Neural progenitor cell (in vitro differentiated cells): ENCODE measurements at regions not wholly inside any gene's neighbourhood (a gene's known extent, or its start where the extent isn't known, plus 50 kb on each side); places are given as distances from the start of the nearest gene placed in this dataset.

Experiments used
- DNase-seq: peaks from one replicate; pipeline ENCODE4 v3.0.0-alpha.2; 2016; ENCODE audit warnings: low spot score
- H2AFZ ChIP-seq: fragments of 200-600 bp; sonication (generic); replicated peaks from 2 replicates; pipeline ENCODE4 v1.6.1; 2016; ENCODE audit warnings: antibody characterized with exemption
- H3F3A ChIP-seq: fragments of 200-600 bp; sonication (generic); 2 replicates; pipeline ENCODE4 v1.6.1; 2016; ENCODE audit warnings: antibody characterized with exemption, low read depth
- H3K27ac ChIP-seq: fragments of 200-600 bp; sonication (generic); 2 replicates; pipeline ENCODE4 v1.5.1; 2016; ENCODE audit warnings: mild to moderate bottlenecking
- H3K27me3 ChIP-seq: fragments of 200-600 bp; sonication (generic); 2 replicates; pipeline ENCODE4 v1.6.1; 2016; ENCODE audit warnings: mild to moderate bottlenecking, moderate library complexity
- H3K36me3 ChIP-seq: fragments of 200-600 bp; sonication (generic); 2 replicates; pipeline ENCODE4 v1.5.1; 2016
- H3K4me1 ChIP-seq: fragments of 200-600 bp; sonication (generic); 2 replicates; pipeline ENCODE4 v1.6.1; 2016; ENCODE audit warnings: mixed run types
- H3K4me2 ChIP-seq: fragments of 200-600 bp; sonication (generic); 2 replicates; pipeline ENCODE4 v1.6.1; 2016
- H3K4me3 ChIP-seq: fragments of 200-600 bp; sonication (generic); 2 replicates; pipeline ENCODE4 v1.5.1; 2016
- H3K79me2 ChIP-seq: fragments of 200-600 bp; sonication (generic); 2 replicates; pipeline ENCODE4 v1.6.1; 2016; ENCODE audit warnings: low read depth
- H3K9ac ChIP-seq: fragments of 200-600 bp; sonication (generic); 2 replicates; pipeline ENCODE4 v1.6.1; 2016
- H3K9me3 ChIP-seq: fragments of 200-600 bp; sonication (generic); 2 replicates; pipeline ENCODE4 v1.5.1; 2016; ENCODE audit warnings: low read depth
- H4K20me1 ChIP-seq: fragments of 200-600 bp; sonication (generic); 2 replicates; pipeline ENCODE4 v1.6.1; 2016; ENCODE audit warnings: low read depth
- H3K27ac Mint-ChIP-seq: 3 replicates; pipeline ENCODE4 v1.8.0; 2021; ENCODE audit warnings: mixed read lengths
- H3K27me3 Mint-ChIP-seq: 2 replicates; pipeline ENCODE4 v1.8.0; 2022; ENCODE audit warnings: low read depth, mild to moderate bottlenecking, inconsistent platforms, moderate library complexity, mixed read lengths; ENCODE audit not compliant: insufficient read depth
- H3K36me3 Mint-ChIP-seq: 3 replicates; pipeline ENCODE4 v1.8.0; 2021; ENCODE audit warnings: mixed read lengths
- H3K4me1 Mint-ChIP-seq: 3 replicates; pipeline ENCODE4 v1.8.0; 2021; ENCODE audit warnings: mixed read lengths
- H3K4me3 Mint-ChIP-seq: 3 replicates; pipeline ENCODE4 v1.8.0; 2021; ENCODE audit warnings: mild to moderate bottlenecking, moderate library complexity, mixed read lengths
- H3K9me3 Mint-ChIP-seq: 3 replicates; pipeline ENCODE4 v1.8.0; 2020; ENCODE audit warnings: mixed read lengths
- EZH2 ChIP-seq: fragments of 200-600 bp; sonication (generic); IDR thresholded peaks from 2 replicates; pipeline ENCODE4 v1.6.1; 2017; ENCODE audit warnings: antibody characterized with exemption, mild to moderate bottlenecking, moderate library complexity
- EZH2phosphoT487 ChIP-seq: fragments of 200-600 bp; sonication (generic); IDR thresholded peaks from 2 replicates; pipeline ENCODE4 v1.6.1; 2017; ENCODE audit warnings: antibody characterized with exemption
- TF ChIP-seq, protein P1 (sequence below): fragments of 200-600 bp; sonication (generic); IDR thresholded peaks from 2 replicates; pipeline ENCODE4 v1.5.1; 2017; ENCODE audit warnings: antibody characterized with exemption, mild to moderate bottlenecking

DNA sequence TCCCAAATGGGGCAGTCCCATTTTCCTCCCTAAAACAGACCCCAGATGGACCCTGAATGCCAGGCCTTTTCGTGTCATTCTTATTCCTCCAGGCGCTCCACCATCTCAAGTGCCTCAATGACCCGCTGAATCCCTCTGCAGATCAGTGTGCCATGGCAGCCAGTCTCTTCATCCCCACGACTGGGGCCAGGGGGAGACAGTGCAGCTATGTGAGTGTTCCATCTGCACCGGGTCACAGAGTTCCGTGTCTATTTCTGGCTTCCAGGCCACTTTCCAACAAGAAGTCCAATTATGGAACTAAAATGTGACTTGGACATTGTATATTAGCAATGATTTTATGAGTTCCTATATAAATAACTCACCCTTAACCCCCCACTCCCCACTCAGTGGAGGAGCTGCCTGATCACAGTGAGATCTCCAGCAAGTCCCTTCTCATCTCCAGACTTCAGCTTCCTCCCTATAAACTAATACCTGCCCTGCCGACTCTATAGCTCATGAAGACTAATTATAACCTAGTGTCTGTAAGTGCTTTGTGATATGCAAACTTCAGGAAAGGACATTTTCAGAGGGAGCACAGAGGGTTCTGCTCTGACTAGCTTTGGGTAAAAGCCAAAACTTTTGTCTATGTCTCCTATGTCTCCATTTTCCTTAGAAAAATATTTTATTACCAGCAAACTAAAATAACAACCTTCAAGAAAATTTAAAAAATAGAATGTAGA lies 56.3 kb upstream of the NFASC start:
- no peaks in the 10 kb centered on the region for H3K9me3 Mint-ChIP-seq
- DNase-seq = no peak
- Histone ChIP-seq H3K27ac (no peak overlapping the region), H3K36me3 (no peaks in the 10 kb centered on the region), H3K27me3 (peaks cover 9% of the 10 kb centered on the region), H3K9ac (no peak overlapping the region), H3K4me2 (no peak overlapping the region), H3K4me3 (no peak overlapping the region), H3F3A (no peaks in the 10 kb centered on the region), H2AFZ (no peak overlapping the region), H3K9me3 (no peaks in the 10 kb centered on the region), H3K79me2 (no peaks in the 10 kb centered on the region), H3K4me1 (no peaks in the 10 kb centered on the region), H4K20me1 (no peaks in the 10 kb centered on the region)
- H3K4me1 Mint-ChIP-seq = peaks cover 16% of the 10 kb centered on the region
- H3K4me3 Mint-ChIP-seq = no peak overlapping the region
- H3K36me3 Mint-ChIP-seq = no peaks in the 10 kb centered on the region
- peaks cover 11% of the 10 kb centered on the region for H3K27me3 Mint-ChIP-seq
- TF ChIP-seq, protein P1, sequence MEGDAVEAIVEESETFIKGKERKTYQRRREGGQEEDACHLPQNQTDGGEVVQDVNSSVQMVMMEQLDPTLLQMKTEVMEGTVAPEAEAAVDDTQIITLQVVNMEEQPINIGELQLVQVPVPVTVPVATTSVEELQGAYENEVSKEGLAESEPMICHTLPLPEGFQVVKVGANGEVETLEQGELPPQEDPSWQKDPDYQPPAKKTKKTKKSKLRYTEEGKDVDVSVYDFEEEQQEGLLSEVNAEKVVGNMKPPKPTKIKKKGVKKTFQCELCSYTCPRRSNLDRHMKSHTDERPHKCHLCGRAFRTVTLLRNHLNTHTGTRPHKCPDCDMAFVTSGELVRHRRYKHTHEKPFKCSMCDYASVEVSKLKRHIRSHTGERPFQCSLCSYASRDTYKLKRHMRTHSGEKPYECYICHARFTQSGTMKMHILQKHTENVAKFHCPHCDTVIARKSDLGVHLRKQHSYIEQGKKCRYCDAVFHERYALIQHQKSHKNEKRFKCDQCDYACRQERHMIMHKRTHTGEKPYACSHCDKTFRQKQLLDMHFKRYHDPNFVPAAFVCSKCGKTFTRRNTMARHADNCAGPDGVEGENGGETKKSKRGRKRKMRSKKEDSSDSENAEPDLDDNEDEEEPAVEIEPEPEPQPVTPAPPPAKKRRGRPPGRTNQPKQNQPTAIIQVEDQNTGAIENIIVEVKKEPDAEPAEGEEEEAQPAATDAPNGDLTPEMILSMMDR = no peak
- no peak for TF ChIP-seq EZH2phosphoT487
- TF ChIP-seq EZH2 = no peak
- no peak overlapping the region for H3K27ac Mint-ChIP-seq

DNA sequence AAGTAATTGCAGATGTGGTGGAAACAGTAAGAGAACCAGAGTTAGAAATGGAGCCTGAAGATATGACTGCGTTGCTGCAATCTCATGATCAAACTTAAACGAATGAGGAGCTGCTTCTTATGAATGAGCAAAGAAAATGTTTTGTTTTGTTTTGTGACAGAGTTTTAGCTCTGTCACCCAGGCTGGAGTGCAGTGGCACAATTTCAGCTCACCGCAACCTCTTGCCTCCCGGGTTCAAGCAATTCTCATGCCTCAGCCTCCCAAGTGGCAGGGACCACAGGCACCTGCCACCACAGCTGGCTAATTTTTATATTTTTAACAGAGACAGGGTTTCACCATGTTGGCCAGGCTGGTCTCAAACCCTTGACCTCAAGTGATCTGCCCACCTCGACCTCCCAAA lies 53.3 kb upstream of the NFASC start:
- Mint-ChIP-seq H3K4me1 (peaks cover 21% of the 10 kb centered on the region), H3K27me3 (peaks cover 13% of the 10 kb centered on the region), H3K4me3 (no peak overlapping the region), H3K9me3 (no peaks in the 10 kb centered on the region), H3K36me3 (no peaks in the 10 kb centered on the region), H3K27ac (no peak overlapping the region)
- no peak overlapping the region for H3K4me3 ChIP-seq
- H3K4me2 ChIP-seq = no peak overlapping the region
- H3K27ac ChIP-seq = no peak overlapping the region
- H3K79me2 ChIP-seq = no peaks in the 10 kb centered on the region
- H3K9me3 ChIP-seq = no peaks in the 10 kb centered on the region
- no peaks in the 10 kb centered on the region for H4K20me1 ChIP-seq
- no peaks in the 10 kb centered on the region for H3K4me1 ChIP-seq
- no peaks in the 10 kb centered on the region for H3F3A ChIP-seq
- TF ChIP-seq EZH2 = no peak
- peaks cover 9% of the 10 kb centered on the region for H3K27me3 ChIP-seq
- DNase-seq = no peak
- no peaks in the 10 kb centered on the region for H3K36me3 ChIP-seq
- no peak overlapping the region for H2AFZ ChIP-seq
- no peak overlapping the region for H3K9ac ChIP-seq

DNA sequence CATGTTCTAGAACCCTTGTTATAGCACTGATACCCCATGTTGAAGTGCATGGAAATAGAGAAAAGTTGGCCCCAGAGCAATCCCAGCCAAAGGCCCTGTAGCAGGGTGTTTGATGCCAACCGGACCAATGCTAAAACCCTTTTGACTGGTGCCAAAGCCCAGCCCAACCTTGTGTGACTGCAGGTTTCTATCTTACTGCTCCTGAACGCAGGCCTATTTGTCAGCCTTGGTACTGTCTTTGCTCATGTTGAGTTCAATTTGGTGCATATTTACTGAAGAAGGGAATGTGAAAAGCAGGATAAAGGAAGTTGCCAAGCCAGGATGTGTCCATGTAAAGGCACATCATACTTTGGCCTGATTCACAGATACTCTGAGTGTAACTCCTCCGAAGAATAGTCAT lies 51.7 kb upstream of the NFASC start:
- Mint-ChIP-seq H3K36me3 (no peaks in the 10 kb centered on the region), H3K27me3 (peaks cover 9% of the 10 kb centered on the region), H3K9me3 (no peaks in the 10 kb centered on the region), H3K27ac (no peak overlapping the region), H3K4me1 (peaks cover 21% of the 10 kb centered on the region), H3K4me3 (no peak overlapping the region)
- no peaks in the 10 kb centered on the region for H3K36me3 ChIP-seq
- H3K27me3 ChIP-seq = peaks cover 9% of the 10 kb centered on the region
- H3K79me2 ChIP-seq = no peaks in the 10 kb centered on the region
- TF ChIP-seq EZH2 (no peak), EZH2phosphoT487 (no peak)
- TF ChIP-seq, protein P1 = no peak
- no peak overlapping the region for H3K27ac ChIP-seq
- no peak overlapping the region for H3K4me2 ChIP-seq
- H4K20me1 ChIP-seq = no peaks in the 10 kb centered on the region
- H3F3A ChIP-seq = no peaks in the 10 kb centered on the region
- H3K4me1 ChIP-seq = no peaks in the 10 kb centered on the region
- no peak overlapping the region for H3K9ac ChIP-seq
- DNase-seq = no peak
- H2AFZ ChIP-seq = no peak overlapping the region
- H3K4me3 ChIP-seq = no peak overlapping the region
- no peaks in the 10 kb centered on the region for H3K9me3 ChIP-seq

DNA sequence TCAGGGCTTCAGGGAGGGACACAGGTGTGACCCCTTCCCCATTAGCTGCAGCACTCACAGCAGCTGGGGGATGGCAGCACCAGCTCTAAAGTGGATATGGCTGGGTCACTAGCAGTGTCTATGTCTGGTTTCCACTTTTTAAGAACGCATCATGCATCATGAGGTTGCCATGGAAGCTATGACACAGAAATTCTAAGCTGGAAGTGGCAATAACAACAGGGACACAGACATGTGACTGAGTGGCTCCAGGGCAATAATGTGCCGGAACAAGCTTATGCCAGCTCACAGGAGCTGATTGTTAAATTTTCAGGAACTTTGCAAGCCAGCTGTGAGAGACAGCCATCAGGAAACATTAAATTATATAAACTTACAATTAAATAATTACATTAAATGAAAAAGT lies 51.2 kb upstream of the NFASC start:
- H3K4me1 Mint-ChIP-seq = peaks cover 21% of the 10 kb centered on the region
- no peaks in the 10 kb centered on the region for H3K4me1 ChIP-seq
- no peaks in the 10 kb centered on the region for H4K20me1 ChIP-seq
- H3K9me3 Mint-ChIP-seq = no peaks in the 10 kb centered on the region
- peaks cover 9% of the 10 kb centered on the region for H3K27me3 Mint-ChIP-seq
- H3K4me3 Mint-ChIP-seq = no peak overlapping the region
- no peaks in the 10 kb centered on the region for H3K36me3 ChIP-seq
- H3K4me2 ChIP-seq = no peak overlapping the region
- H3K4me3 ChIP-seq = no peak overlapping the region
- H3K36me3 Mint-ChIP-seq = no peaks in the 10 kb centered on the region
- H3K9ac ChIP-seq = no peak overlapping the region
- H3K27ac Mint-ChIP-seq = no peak overlapping the region
- no peaks in the 10 kb centered on the region for H3F3A ChIP-seq
- H3K27me3 ChIP-seq = peaks cover 9% of the 10 kb centered on the region
- H2AFZ ChIP-seq = no peak overlapping the region
- TF ChIP-seq EZH2 = no peak
- TF ChIP-seq, protein P1 = no peak
- DNase-seq = no peak
- H3K9me3 ChIP-seq = no peaks in the 10 kb centered on the region
- no peaks in the 10 kb centered on the region for H3K79me2 ChIP-seq
- H3K27ac ChIP-seq = no peak overlapping the region
